Gastrocnemius medialis (tissue), 4 donors: ENCODE measurements at regions not wholly inside any gene's neighbourhood (a gene's known extent, or its start where the extent isn't known, plus 50 kb on each side); places are given as distances from the start of the nearest gene placed in this dataset.

ENCODE experiments used
- ATAC-seq, 2 donors: fragments of 150-250 bp; one replicate each; pipeline ENCODE4 v1.9.1; 2016
- DNase-seq, 2 donors: peaks; one replicate each; pipeline ENCODE4 v3.0.0-alpha.2; 2019
- H3K27ac ChIP-seq, 4 donors: fragments of 200-600 bp; sonication (generic); 1 replicate in 1 of 4; 2 replicates in 3 of 4; pipeline ENCODE4 v1.5.1; 2016 to 2018; ENCODE audit warnings: mild to moderate bottlenecking in 2 of 4, moderate library complexity in 1 of 4
- H3K27me3 ChIP-seq, 3 donors: fragments of 200-600 bp; sonication (generic) in 2 of 3; 1 replicate in 1 of 3; 2 replicates in 2 of 3; pipeline versions ENCODE4 v1.5.1 to v1.6.0; 2016 to 2019; ENCODE audit warnings: mild to moderate bottlenecking in 1 of 3, moderate library complexity in 1 of 3
- H3K36me3 ChIP-seq, 2 donors: fragments of 200-600 bp; sonication (generic) in 1 of 2; one replicate each; pipeline ENCODE4 v1.5.1; 2017 to 2018
- H3K4me1 ChIP-seq, 2 donors: fragments of 200-600 bp; sonication (generic) in 1 of 2; one replicate each; pipeline ENCODE4 v1.5.1; 2016 to 2017; ENCODE audit warnings: mild to moderate bottlenecking in 2 of 2
- H3K4me3 ChIP-seq, 4 donors: fragments of 200-600 bp; sonication (generic) in 3 of 4; 1 replicate in 1 of 4; 2 replicates in 3 of 4; pipeline ENCODE4 v1.5.1; 2016 to 2019; ENCODE audit warnings: mild to moderate bottlenecking in 2 of 4
- H3K9me3 ChIP-seq, 3 donors: fragments of 200-600 bp; sonication (generic) in 2 of 3; 1 replicate in 1 of 3; 2 replicates in 2 of 3; pipeline ENCODE4 v1.5.1; 2016 to 2019
- CTCF ChIP-seq, 5 experiments: fragments of 450-650 bp in 3 of 5; fragments of 200-600 bp in 2 of 5; sonication (generic) in 2 of 5; IDR thresholded peaks in 4 of 5; conservative IDR thresholded peaks in 1 of 5; 1 replicate in 4 of 5; 2 replicates in 1 of 5; pipeline ENCODE4 v1.5.1; 2016 to 2019; ENCODE audit warnings: antibody characterized with exemption in 5 of 5, mild to moderate bottlenecking in 3 of 5, moderate library complexity in 3 of 5
- POLR2A ChIP-seq, 2 donors: fragments of 450-650 bp; IDR thresholded peaks; one replicate each; pipeline ENCODE4 v1.6.1; 2017; ENCODE audit warnings: antibody characterized with exemption in 2 of 2, mild to moderate bottlenecking in 2 of 2, moderate library complexity in 2 of 2
- in situ Hi-C, 4 donors: fragments of 200-750 bp; cut with MboI; loops; one replicate each; pipeline versions ENCODE4 v1.15.0 to v1.8.0; 2017; ENCODE audit warnings: low sequenced_read_pairs in 4 of 4
- intact Hi-C: fragments of 100-400 bp; cut with DNase I; formaldehyde crosslinking; loops from one replicate; pipeline ENCODE4 v1.15.1; 2023; ENCODE audit warnings: low total_unique reads

- ATAC-seq (no peak), DNase-seq (no peak)
- in situ Hi-C loops, result no loop called here
- H3K9me3 ChIP-seq, result no peaks in the 10 kb centered on the region
- no peaks in the 10 kb centered on the region for H3K4me1 ChIP-seq
- no peaks in the 10 kb centered on the region for H3K27me3 ChIP-seq
- TF ChIP-seq CTCF (IDR thresholded peaks at IDR 0.05 in 4 of 5, conservative IDR thresholded peaks at IDR 0.05 in 1 of 5), result no peak
- no peak for TF ChIP-seq POLR2A (IDR thresholded peaks at IDR 0.05)
- intact Hi-C loops, result no loop called here
- H3K4me3 ChIP-seq, result no peak overlapping the region
- no peaks in the 10 kb centered on the region for H3K36me3 ChIP-seq
- H3K27ac ChIP-seq, result no peak overlapping the region
Measured at GRCh38 chr5:40006260-40006659, 581.5 kb upstream of the DAB2 start.

- Histone ChIP-seq H3K27ac (no peak overlapping the region), H3K9me3 (no peaks in the 10 kb centered on the region), H3K4me1 (no peaks in the 10 kb centered on the region), H3K36me3 (no peaks in the 10 kb centered on the region), H3K4me3 (no peak overlapping the region), H3K27me3 (no peaks in the 10 kb centered on the region)
- intact Hi-C loops (no loop called here), in situ Hi-C loops (no loop called here)
- no peak for ATAC-seq
- DNase-seq, result no peak
- TF ChIP-seq CTCF (IDR thresholded peaks at IDR 0.05 in 4 of 5, conservative IDR thresholded peaks at IDR 0.05 in 1 of 5), result no peak
- no peak for TF ChIP-seq POLR2A (IDR thresholded peaks at IDR 0.05)
Measured at GRCh38 chr5:40001796-40002195, 577.0 kb upstream of the DAB2 start.

GRCh38 chr5:39998518-39998917, 573.7 kb upstream of the DAB2 start:
- Histone ChIP-seq H3K9me3 (no peaks in the 10 kb centered on the region), H3K4me3 (no peak overlapping the region), H3K27ac (no peak overlapping the region), H3K36me3 (no peaks in the 10 kb centered on the region), H3K27me3 (no peaks in the 10 kb centered on the region), H3K4me1 (no peaks in the 10 kb centered on the region)
- no peak for DNase-seq
- intact Hi-C loops (no loop called here), in situ Hi-C loops (no loop called here)
- no peak for ATAC-seq
- TF ChIP-seq CTCF (IDR thresholded peaks at IDR 0.05 in 4 of 5, conservative IDR thresholded peaks at IDR 0.05 in 1 of 5), result no peak
- no peak for TF ChIP-seq POLR2A (IDR thresholded peaks at IDR 0.05)

- no peaks in the 10 kb centered on the region for H3K27me3 ChIP-seq
- H3K36me3 ChIP-seq, result no peaks in the 10 kb centered on the region
- H3K4me1 ChIP-seq, result no peaks in the 10 kb centered on the region
- intact Hi-C loops, result no loop called here
- in situ Hi-C loops, result no loop called here
- no peak for DNase-seq
- H3K9me3 ChIP-seq, result no peaks in the 10 kb centered on the region
- H3K27ac ChIP-seq, result no peak overlapping the region
- ATAC-seq, result no peak
- H3K4me3 ChIP-seq, result no peak overlapping the region
- no peak for TF ChIP-seq CTCF (IDR thresholded peaks at IDR 0.05 in 4 of 5, conservative IDR thresholded peaks at IDR 0.05 in 1 of 5)
- no peak for TF ChIP-seq POLR2A (IDR thresholded peaks at IDR 0.05)
Measured at GRCh38 chr5:39995990-39996389, 571.2 kb upstream of the DAB2 start.

GRCh38 chr5:39992617-39993202, 567.9 kb upstream of the DAB2 start:
- Histone ChIP-seq H3K4me1 (no peaks in the 10 kb centered on the region), H3K9me3 (no peaks in the 10 kb centered on the region), H3K4me3 (no peak overlapping the region), H3K27me3 (no peaks in the 10 kb centered on the region), H3K36me3 (no peaks in the 10 kb centered on the region), H3K27ac (no peak overlapping the region)
- DNase-seq (no peak), ATAC-seq (no peak)
- intact Hi-C loops (no loop called here), in situ Hi-C loops (no loop called here)
- TF ChIP-seq CTCF (IDR thresholded peaks at IDR 0.05 in 4 of 5, conservative IDR thresholded peaks at IDR 0.05 in 1 of 5), result no peak
- no peak for TF ChIP-seq POLR2A (IDR thresholded peaks at IDR 0.05)
